Tibial artery (tissue), 4 donors: ENCODE measurements at regions not wholly inside any gene's neighbourhood (a gene's known extent, or its start where the extent isn't known, plus 50 kb on each side); places are given as distances from the start of the nearest gene placed in this dataset.

Experiments used
- DNase-seq, 2 donors: peaks; one replicate each; pipeline ENCODE4 v3.0.0-alpha.2; 2019
- H3K27ac ChIP-seq, 2 donors: fragments of 200-600 bp; sonication (generic) in 1 of 2; 1 replicate in 1 of 2; 2 replicates in 1 of 2; pipeline ENCODE4 v1.5.1; 2018 to 2019; ENCODE audit warnings: mild to moderate bottlenecking in 1 of 2
- H3K27me3 ChIP-seq, 2 donors: fragments of 200-600 bp; sonication (generic) in 1 of 2; one replicate each; pipeline versions ENCODE4 v1.5.1 to v1.6.0; 2016 to 2019
- H3K36me3 ChIP-seq, 3 donors: fragments of 200-600 bp; sonication (generic) in 2 of 3; one replicate each; pipeline ENCODE4 v1.5.1; 2016 to 2019; ENCODE audit warnings: mild to moderate bottlenecking in 2 of 3
- H3K4me1 ChIP-seq, 4 donors: fragments of 200-600 bp; sonication (generic) in 2 of 4; 1 replicate in 3 of 4; 2 replicates in 1 of 4; pipeline ENCODE4 v1.5.1; 2016 to 2019
- H3K4me3 ChIP-seq, 2 donors: fragments of 200-600 bp; sonication (generic) in 1 of 2; 1 replicate in 1 of 2; 2 replicates in 1 of 2; pipeline ENCODE4 v1.5.1; 2018 to 2019; ENCODE audit warnings: mild to moderate bottlenecking in 2 of 2
- H3K9me3 ChIP-seq, 3 donors: fragments of 200-600 bp; sonication (generic) in 1 of 3; one replicate each; pipeline ENCODE4 v1.5.1; 2016 to 2019
- CTCF ChIP-seq, 2 experiments: fragments of 200-600 bp in 1 of 2; fragments of 450-650 bp in 1 of 2; IDR thresholded peaks; one replicate each; pipeline ENCODE4 v1.5.1; 2017 to 2019; ENCODE audit warnings: antibody characterized with exemption in 2 of 2, mild to moderate bottlenecking in 1 of 2, moderate library complexity in 1 of 2
- intact Hi-C: fragments of 100-400 bp; cut with DNase I; formaldehyde crosslinking; loops from one replicate; pipeline ENCODE4 v1.15.0; 2023; ENCODE audit warnings: low total_unique reads

DNA sequence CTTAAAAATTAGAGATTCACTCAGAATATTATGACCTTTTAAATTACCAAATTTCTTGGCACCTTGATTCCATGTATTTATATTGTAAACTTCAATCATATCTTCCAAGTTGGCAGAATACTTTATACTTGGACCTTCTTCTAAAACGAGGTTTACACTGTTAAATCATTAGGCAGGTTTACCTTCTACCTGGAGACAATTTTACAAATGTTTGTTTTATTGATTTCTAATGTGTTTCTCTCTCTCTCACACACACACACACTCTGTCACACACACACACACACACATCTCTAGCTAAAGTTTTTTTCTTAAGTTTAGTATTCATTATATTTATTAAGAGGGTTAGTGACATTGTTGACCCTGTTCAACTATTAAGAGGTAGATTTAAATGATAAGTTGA, 1155.6 kb downstream of the NSUN3 start:
- DNase-seq: no peak
- intact Hi-C loops: no loop called here
- no peak for TF ChIP-seq CTCF (IDR thresholded peaks at IDR 0.05)
- no peaks in the 10 kb centered on the region for H3K9me3 ChIP-seq
- no peak overlapping the region for H3K27ac ChIP-seq
- H3K4me1 ChIP-seq: no peaks in the 10 kb centered on the region
- H3K27me3 ChIP-seq: no peaks in the 10 kb centered on the region
- H3K4me3 ChIP-seq: no peak overlapping the region
- no peaks in the 10 kb centered on the region for H3K36me3 ChIP-seq

DNA sequence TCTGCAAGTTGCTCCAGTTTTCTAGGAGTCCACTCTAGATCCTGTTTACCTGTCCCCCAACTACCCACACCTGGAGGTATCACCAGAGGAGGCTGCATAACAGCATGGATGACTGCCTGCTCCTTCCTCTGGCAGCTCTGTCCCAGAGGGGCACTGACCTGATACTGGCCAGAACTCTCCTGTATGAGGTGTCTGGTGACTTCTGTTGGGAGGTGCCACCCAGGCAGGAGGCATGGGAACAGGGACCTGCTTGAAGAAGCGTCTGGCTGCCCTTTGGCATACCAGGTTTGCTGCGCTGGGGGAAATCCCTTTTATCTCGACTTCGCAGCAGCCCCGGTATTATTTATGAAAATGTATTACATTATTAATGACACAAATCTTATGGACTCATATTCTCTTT, 1163.6 kb downstream of the NSUN3 start:
- H3K4me1 ChIP-seq: no peaks in the 10 kb centered on the region
- H3K27me3 ChIP-seq: no peaks in the 10 kb centered on the region
- H3K27ac ChIP-seq: no peak overlapping the region
- no peak for DNase-seq
- intact Hi-C loops: no loop called here
- H3K36me3 ChIP-seq: no peaks in the 10 kb centered on the region
- TF ChIP-seq CTCF (IDR thresholded peaks at IDR 0.05): no peak
- no peak overlapping the region for H3K4me3 ChIP-seq
- H3K9me3 ChIP-seq: no peaks in the 10 kb centered on the region

GRCh38 chr3:95227092-95227491, 1164.2 kb downstream of the NSUN3 start:
- no peaks in the 10 kb centered on the region for H3K9me3 ChIP-seq
- DNase-seq: no peak
- H3K36me3 ChIP-seq: no peaks in the 10 kb centered on the region
- no peaks in the 10 kb centered on the region for H3K27me3 ChIP-seq
- H3K27ac ChIP-seq: no peak overlapping the region
- no peak for TF ChIP-seq CTCF (IDR thresholded peaks at IDR 0.05)
- no peaks in the 10 kb centered on the region for H3K4me1 ChIP-seq
- intact Hi-C loops: no loop called here
- H3K4me3 ChIP-seq: no peak overlapping the region

DNA sequence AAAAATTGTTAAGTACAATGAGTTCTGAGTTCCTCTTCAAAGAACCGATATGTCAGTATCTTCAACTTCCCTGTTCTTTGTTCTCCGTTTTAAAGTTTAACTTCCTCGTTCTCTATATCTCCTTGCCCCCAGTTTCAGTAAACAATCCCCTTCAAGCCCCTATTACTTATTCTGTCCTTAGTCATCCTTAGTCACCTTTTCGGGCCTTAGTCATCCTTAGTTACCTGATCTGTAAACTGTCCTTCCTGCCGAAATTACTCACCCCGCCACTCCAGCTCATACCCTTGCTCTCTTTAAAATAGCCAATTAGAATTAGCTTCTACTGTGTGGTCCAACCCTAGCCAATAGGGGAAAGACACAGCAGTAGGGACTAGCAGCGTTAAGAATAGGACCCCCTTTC, 1165.6 kb downstream of the NSUN3 start:
- no peaks in the 10 kb centered on the region for H3K4me1 ChIP-seq
- H3K36me3 ChIP-seq: no peaks in the 10 kb centered on the region
- no peak for DNase-seq
- intact Hi-C loops: no loop called here
- H3K27me3 ChIP-seq: no peaks in the 10 kb centered on the region
- H3K4me3 ChIP-seq: no peak overlapping the region
- TF ChIP-seq CTCF (IDR thresholded peaks at IDR 0.05): no peak
- H3K9me3 ChIP-seq: no peaks in the 10 kb centered on the region
- no peak overlapping the region for H3K27ac ChIP-seq

DNA sequence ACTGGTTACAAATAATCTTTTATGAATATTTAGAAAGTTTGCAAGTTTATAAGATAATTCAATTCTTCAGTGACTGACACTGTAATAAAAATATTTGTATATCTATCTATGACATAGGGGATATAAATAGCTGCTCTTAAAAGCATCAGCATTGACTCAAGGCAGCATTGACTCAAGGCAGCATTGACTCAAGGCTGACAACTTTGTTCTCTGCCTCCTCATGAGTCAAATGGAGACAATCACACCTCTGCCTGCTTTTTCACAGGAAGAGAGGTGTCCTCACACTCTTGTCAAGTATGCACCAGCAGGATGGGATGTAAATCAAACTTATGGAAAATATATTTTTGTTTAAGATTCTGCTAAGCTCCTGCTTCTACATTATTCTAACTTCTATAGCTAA, 1173.1 kb downstream of the NSUN3 start:
- H3K27me3 ChIP-seq: no peaks in the 10 kb centered on the region
- H3K4me3 ChIP-seq: no peak overlapping the region
- intact Hi-C loops: no loop called here
- no peaks in the 10 kb centered on the region for H3K9me3 ChIP-seq
- no peak for DNase-seq
- no peaks in the 10 kb centered on the region for H3K4me1 ChIP-seq
- TF ChIP-seq CTCF (IDR thresholded peaks at IDR 0.05): no peak
- no peak overlapping the region for H3K27ac ChIP-seq
- no peaks in the 10 kb centered on the region for H3K36me3 ChIP-seq

DNA sequence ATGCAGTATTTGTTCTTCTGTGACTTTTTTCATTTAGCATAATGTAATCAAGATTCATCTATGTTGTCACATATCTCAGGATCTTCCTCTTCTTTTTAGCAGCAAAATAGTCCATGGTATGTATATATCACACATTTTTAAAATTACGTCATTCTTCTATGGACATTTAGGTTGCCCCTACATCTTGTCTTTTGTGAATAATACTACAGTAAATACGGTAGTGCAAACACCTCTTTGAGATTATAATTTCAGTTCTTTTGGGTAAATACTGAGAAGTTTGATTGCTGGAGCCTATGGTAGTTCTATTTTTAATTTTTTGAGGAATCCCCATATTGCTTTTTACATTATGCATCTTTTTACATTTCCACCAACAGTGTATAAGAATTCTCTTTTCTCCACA, 1174.9 kb downstream of the NSUN3 start:
- no peak for DNase-seq
- no peaks in the 10 kb centered on the region for H3K36me3 ChIP-seq
- H3K27me3 ChIP-seq: no peaks in the 10 kb centered on the region
- TF ChIP-seq CTCF (IDR thresholded peaks at IDR 0.05): no peak
- no peak overlapping the region for H3K27ac ChIP-seq
- intact Hi-C loops: no loop called here
- no peaks in the 10 kb centered on the region for H3K9me3 ChIP-seq
- H3K4me3 ChIP-seq: no peak overlapping the region
- no peaks in the 10 kb centered on the region for H3K4me1 ChIP-seq
